Esophagus squamous epithelium (tissue), 5 donors: ENCODE measurements at regions not wholly inside any gene's neighbourhood (a gene's known extent, or its start where the extent isn't known, plus 50 kb on each side); places are given as distances from the start of the nearest gene placed in this dataset.

Experiments
- DNase-seq: peaks from one replicate; lab custom pipeline; 2025; lab: John Stamatoyannopoulos, UW
- H3K27ac ChIP-seq, 4 donors: fragments of 200-600 bp; sonication (generic); one replicate each; pipeline ENCODE4 v1.5.1; 2016 to 2019; ENCODE audit warnings: mild to moderate bottlenecking in 1 of 4
- H3K27me3 ChIP-seq, 4 donors: fragments of 200-600 bp; sonication (generic); 1 replicate in 3 of 4; 2 replicates in 1 of 4; pipeline versions ENCODE4 v1.5.1 to v1.6.0; 2017 to 2021; ENCODE audit warnings: antibody characterized with exemption in 1 of 4
- H3K36me3 ChIP-seq, 3 donors: fragments of 200-600 bp; sonication (generic); one replicate each; pipeline ENCODE4 v1.5.1; 2016 to 2019
- H3K4me1 ChIP-seq, 3 donors: fragments of 200-600 bp; sonication (generic); one replicate each; pipeline ENCODE4 v1.5.1; 2017 to 2019
- H3K4me3 ChIP-seq, 4 donors: fragments of 200-600 bp; sonication (generic); 1 replicate in 3 of 4; 2 replicates in 1 of 4; pipeline ENCODE4 v1.5.1; 2016 to 2019; ENCODE audit warnings: mild to moderate bottlenecking in 2 of 4, moderate library complexity in 1 of 4
- H3K9me3 ChIP-seq, 3 donors: fragments of 200-600 bp; sonication (generic); one replicate each; pipeline ENCODE4 v1.5.1; 2016 to 2019
- CTCF ChIP-seq, 6 experiments: fragments of 450-650 bp in 4 of 6; fragments of 200-600 bp in 2 of 6; sonication (generic) in 2 of 6; IDR thresholded peaks; one replicate each; pipeline ENCODE4 v1.5.1; 2016 to 2019; ENCODE audit warnings: antibody characterized with exemption in 6 of 6, mild to moderate bottlenecking in 4 of 6, moderate library complexity in 4 of 6
- POLR2A ChIP-seq, 4 donors: fragments of 450-650 bp; IDR thresholded peaks; one replicate each; pipeline ENCODE4 v1.6.1; 2017; ENCODE audit warnings: antibody characterized with exemption in 4 of 4, mild to moderate bottlenecking in 4 of 4, moderate library complexity in 3 of 4
- WGBS, 2 donors: methylation state at CpG; one replicate each; pipeline ENCODE4 v1.1.5; 2018; 5-methylcytosine and 5-hydroxymethylcytosine counted together
- intact Hi-C: fragments of 100-400 bp; cut with DNase I; formaldehyde crosslinking; loops from one replicate; pipeline ENCODE4 v1.15.0; 2022
- donor health status: DM: yes; HTN: yes; CAD: no.

GRCh38 chr16:73547552-73548403 lies 499.9 kb upstream of the ZFHX3 start:
- DNase-seq, result no peak
- no peak overlapping the region for H3K4me3 ChIP-seq
- intact Hi-C loops, result no loop called here
- H3K27me3 ChIP-seq, result peaks cover 0 to 71% (median 3%) of the 10 kb centered on the region in 4 donors
- H3K36me3 ChIP-seq, result no peaks in the 10 kb centered on the region
- no peaks in the 10 kb centered on the region for H3K9me3 ChIP-seq
- no peak overlapping the region for H3K27ac ChIP-seq
- TF ChIP-seq CTCF (IDR thresholded peaks at IDR 0.05) (no peak), POLR2A (IDR thresholded peaks at IDR 0.05) (no peak)
- WGBS, 2 donors, result 52 to 59% methylated on average over 9 of the region's 9 CpGs
- H3K4me1 ChIP-seq, result peaks cover 0 to 9% (median 0%) of the 10 kb centered on the region in 3 donors

- intact Hi-C loops, result no loop called here
- 8 to 12% methylated on average over 5 to 11 of the region's 11 CpGs for WGBS, 2 donors
- H3K4me3 ChIP-seq, result no peak overlapping the region
- peaks cover 0 to 9% (median 0%) of the 10 kb centered on the region in 3 donors for H3K4me1 ChIP-seq
- H3K9me3 ChIP-seq, result no peaks in the 10 kb centered on the region
- H3K27ac ChIP-seq, result no peak overlapping the region
- no peaks in the 10 kb centered on the region for H3K36me3 ChIP-seq
- TF ChIP-seq CTCF (IDR thresholded peaks at IDR 0.05), result no peak
- no peak for TF ChIP-seq POLR2A (IDR thresholded peaks at IDR 0.05)
- peaks cover 0 to 76% (median 3%) of the 10 kb centered on the region in 4 donors for H3K27me3 ChIP-seq
- no peak for DNase-seq
Observed at GRCh38 chr16:73546341-73546845, 498.5 kb upstream of the ZFHX3 start.

GRCh38 chr16:73545755-73546154 lies 497.8 kb upstream of the ZFHX3 start:
- peaks cover 0 to 9% (median 0%) of the 10 kb centered on the region in 3 donors for H3K4me1 ChIP-seq
- H3K27ac ChIP-seq, result no peak overlapping the region
- 18 to 23% methylated on average over 5 of the region's 5 CpGs for WGBS, 2 donors
- no peaks in the 10 kb centered on the region for H3K9me3 ChIP-seq
- no peak for DNase-seq
- no peaks in the 10 kb centered on the region for H3K36me3 ChIP-seq
- peaks cover 0 to 76% (median 3%) of the 10 kb centered on the region in 4 donors for H3K27me3 ChIP-seq
- intact Hi-C loops, result no loop called here
- H3K4me3 ChIP-seq, result no peak overlapping the region
- TF ChIP-seq POLR2A (IDR thresholded peaks at IDR 0.05), result no peak
- TF ChIP-seq CTCF (IDR thresholded peaks at IDR 0.05), result no peak

GRCh38 chr16:73545290-73545689 lies 497.4 kb upstream of the ZFHX3 start:
- Histone ChIP-seq H3K4me3 (no peak overlapping the region), H3K27me3 (peaks cover 0 to 75% (median 3%) of the 10 kb centered on the region in 4 donors), H3K27ac (no peak overlapping the region), H3K4me1 (peaks cover 0 to 9% (median 0%) of the 10 kb centered on the region in 3 donors), H3K36me3 (no peaks in the 10 kb centered on the region), H3K9me3 (no peaks in the 10 kb centered on the region)
- no peak for TF ChIP-seq CTCF (IDR thresholded peaks at IDR 0.05)
- no peak for TF ChIP-seq POLR2A (IDR thresholded peaks at IDR 0.05)
- no peak for DNase-seq
- intact Hi-C loops, result no loop called here
- 62 to 72% methylated on average over 8 of the region's 8 CpGs for WGBS, 2 donors

GRCh38 chr16:73544826-73545225 lies 496.9 kb upstream of the ZFHX3 start:
- Histone ChIP-seq H3K4me1 (peaks cover 0 to 9% (median 0%) of the 10 kb centered on the region in 3 donors), H3K9me3 (no peaks in the 10 kb centered on the region), H3K36me3 (no peaks in the 10 kb centered on the region), H3K27ac (no peak overlapping the region), H3K4me3 (no peak overlapping the region), H3K27me3 (peaks cover 0 to 71% (median 3%) of the 10 kb centered on the region in 4 donors)
- no peak for DNase-seq
- intact Hi-C loops, result no loop called here
- WGBS, 2 donors, result 35 to 46% methylated on average over 8 of the region's 8 CpGs
- TF ChIP-seq POLR2A (IDR thresholded peaks at IDR 0.05), result no peak
- no peak for TF ChIP-seq CTCF (IDR thresholded peaks at IDR 0.05)
